Small intestine (tissue), 7 donors: ENCODE measurements at regions not wholly inside any gene's neighbourhood (a gene's known extent, or its start where the extent isn't known, plus 50 kb on each side); places are given as distances from the start of the nearest gene placed in this dataset.
"Not testable (repeated sequence)": the region's sequence is repeated elsewhere in the genome, so short reads cannot be mapped to it uniquely, and the experiment has no call there.

Source experiments
- DNase-seq, 2 donors: peaks; one replicate each; pipeline versions ENCODE4 v3.0.0 to v3.0.0-alpha.2; 2013
- FAIRE-seq: peaks from 2 replicates; lab custom pipeline; 2012; peaks lifted over from hg19 to GRCh38; lab: Jason Lieb, UNC
- H3K27ac ChIP-seq, 3 donors: one replicate each; pipeline ENCODE4 v1.5.1; 2013; ENCODE audit warnings: low read length in 2 of 3, mild to moderate bottlenecking in 2 of 3, control low read depth in 1 of 3, inconsistent platforms in 1 of 3, low read depth in 1 of 3, moderate library complexity in 1 of 3
- H3K27me3 ChIP-seq, 3 donors: one replicate each; pipeline ENCODE4 v1.6.1; 2013; ENCODE audit warnings: low read length in 3 of 3, inconsistent platforms in 1 of 3; ENCODE audit not compliant: control insufficient read depth in 3 of 3, insufficient read depth in 3 of 3
- H3K36me3 ChIP-seq, 3 donors: one replicate each; pipeline ENCODE4 v1.6.1; 2013; ENCODE audit warnings: low read length in 3 of 3, inconsistent platforms in 1 of 3, low read depth in 1 of 3, mild to moderate bottlenecking in 1 of 3, moderate library complexity in 1 of 3; ENCODE audit not compliant: control insufficient read depth in 3 of 3, insufficient read depth in 2 of 3
- H3K4me1 ChIP-seq, 3 donors: one replicate each; pipeline ENCODE4 v1.6.1; 2013; ENCODE audit warnings: low read length in 2 of 3, inconsistent platforms in 1 of 3, low read depth in 1 of 3, mild to moderate bottlenecking in 1 of 3, moderate library complexity in 1 of 3; ENCODE audit not compliant: control insufficient read depth in 3 of 3, insufficient read depth in 2 of 3
- H3K4me3 ChIP-seq, 3 donors: one replicate each; pipeline ENCODE4 v1.5.1; 2013; ENCODE audit warnings: low read length in 3 of 3, control low read depth in 1 of 3, inconsistent platforms in 1 of 3, low read depth in 1 of 3, mild to moderate bottlenecking in 1 of 3, moderate library complexity in 1 of 3
- H3K9me3 ChIP-seq, 2 donors: one replicate each; pipeline ENCODE4 v1.6.1; 2013; ENCODE audit warnings: low read depth in 1 of 2, low read length in 1 of 2; ENCODE audit not compliant: control insufficient read depth in 2 of 2, insufficient read depth in 1 of 2
- WGBS, 3 donors: extraction: QIAGEN DNeasy Blood & Tissue Kit; methylation state at CpG; one replicate each; pipeline ENCODE4 v1.1.7; 2013; 5-methylcytosine and 5-hydroxymethylcytosine counted together
- donor health status: healthy with polysubstance abuse.
- donor health status: control.
- donor health status: control.
- donor health status: Bipolar disorder and iron deficiency.
- donor health status: healthy.

DNA sequence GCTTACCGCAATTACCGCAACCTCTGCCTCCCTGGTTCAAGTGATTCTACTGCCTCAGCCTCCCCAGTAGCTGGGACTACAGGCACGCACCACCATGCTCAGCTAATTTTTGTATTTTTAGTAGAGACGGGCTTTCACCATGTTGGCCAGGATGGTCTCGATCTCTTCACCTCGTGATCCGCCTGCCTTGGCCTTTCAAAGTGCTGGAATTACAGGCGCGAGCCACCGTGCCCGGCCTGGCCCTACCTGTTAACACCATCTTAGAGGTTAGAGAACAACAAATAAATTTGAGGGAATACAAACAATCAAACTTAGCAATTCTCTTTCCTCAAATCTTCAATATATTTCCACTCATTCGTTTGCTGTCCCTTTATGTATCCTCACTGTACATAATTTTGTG, 1810.5 kb upstream of the FLRT2 start:
- not testable (repeated sequence) for H3K9me3 ChIP-seq, DNase-seq, H3K27me3 ChIP-seq, H3K36me3 ChIP-seq, H3K27ac ChIP-seq, H3K4me3 ChIP-seq, FAIRE-seq, H3K4me1 ChIP-seq
- 92 to 94% (median 92%) methylated on average over 12 of the region's 12 CpGs for WGBS, 3 donors

DNA sequence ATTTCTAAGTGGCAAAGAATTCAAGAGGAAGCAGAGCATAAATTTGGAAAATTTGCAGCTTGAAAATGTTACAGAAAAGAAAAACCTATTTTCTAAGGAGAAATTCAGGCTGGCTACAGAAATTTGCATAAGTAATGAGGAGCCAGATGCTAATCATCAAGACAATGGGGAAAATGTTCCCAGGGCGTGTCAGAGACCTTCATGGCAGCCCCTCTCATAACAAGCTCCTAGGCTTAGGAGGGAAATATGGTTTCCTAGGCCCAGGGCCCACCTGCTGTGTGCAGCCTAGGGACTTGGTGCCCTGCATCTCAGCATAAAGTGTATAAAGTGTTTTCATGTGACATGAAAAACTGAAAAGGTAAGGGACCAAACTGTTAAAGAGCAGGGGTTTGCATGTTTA, 1796.3 kb upstream of the FLRT2 start:
- no peaks in the 10 kb centered on the region for H3K27me3 ChIP-seq
- H3K36me3 ChIP-seq: no peaks in the 10 kb centered on the region
- no peak overlapping the region for H3K27ac ChIP-seq
- no peak overlapping the region for H3K4me3 ChIP-seq
- FAIRE-seq (no peak), DNase-seq (no peak)
- 44 to 80% (median 57%) methylated on average over 1 of the region's 1 CpG for WGBS, 3 donors
- no peaks in the 10 kb centered on the region for H3K4me1 ChIP-seq
- H3K9me3 ChIP-seq: peaks cover 0 to 2% of the 10 kb centered on the region in 2 donors

DNA sequence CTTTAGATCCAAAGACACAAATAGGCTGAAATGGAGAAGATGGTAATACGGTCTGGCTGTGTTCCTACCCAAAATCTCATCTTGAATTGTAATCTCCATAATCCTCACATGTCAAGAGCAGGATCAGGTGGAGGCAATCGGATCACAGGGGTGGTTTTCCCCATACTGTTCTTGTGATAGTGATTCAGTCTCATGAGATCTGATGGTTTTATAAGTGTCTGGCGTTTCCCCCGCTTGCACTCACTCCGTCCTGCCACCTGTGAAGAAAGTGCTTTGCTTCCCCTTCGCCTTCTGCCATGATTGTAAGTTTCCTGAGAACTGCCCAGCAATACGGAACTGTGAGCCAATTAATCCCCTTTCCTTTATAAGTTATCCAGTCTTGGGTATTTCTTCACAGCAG, 1795.5 kb upstream of the FLRT2 start:
- WGBS, 3 donors: 68 to 78% (median 76%) methylated on average over 7 of the region's 7 CpGs
- peaks cover 0 to 2% of the 10 kb centered on the region in 2 donors for H3K9me3 ChIP-seq
- H3K4me1 ChIP-seq: no peaks in the 10 kb centered on the region
- H3K36me3 ChIP-seq: no peaks in the 10 kb centered on the region
- FAIRE-seq: no peak
- no peaks in the 10 kb centered on the region for H3K27me3 ChIP-seq
- no peak for DNase-seq
- no peak overlapping the region for H3K4me3 ChIP-seq
- H3K27ac ChIP-seq: no peak overlapping the region

DNA sequence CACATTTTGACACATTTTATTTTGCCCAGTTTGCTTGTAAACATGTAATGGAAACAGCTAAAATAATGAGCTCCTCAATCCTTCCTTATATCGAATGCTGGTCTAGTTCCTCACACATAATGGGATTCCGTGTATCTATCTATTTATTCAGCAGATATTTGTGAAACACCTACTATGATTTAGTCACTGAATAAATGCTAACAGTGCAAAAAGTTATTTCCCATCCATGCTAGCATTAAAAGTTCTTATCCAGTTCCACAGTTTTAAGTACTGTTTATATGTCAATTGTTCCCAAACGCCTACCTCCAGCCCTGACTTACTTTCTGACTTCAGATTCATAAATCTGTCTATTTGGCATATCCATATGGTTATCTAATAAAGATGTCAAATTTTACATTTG, 1788.7 kb upstream of the FLRT2 start:
- no peaks in the 10 kb centered on the region for H3K9me3 ChIP-seq
- no peak overlapping the region for H3K4me3 ChIP-seq
- DNase-seq: no peak
- H3K27ac ChIP-seq: no peak overlapping the region
- H3K4me1 ChIP-seq: no peaks in the 10 kb centered on the region
- no peaks in the 10 kb centered on the region for H3K27me3 ChIP-seq
- H3K36me3 ChIP-seq: no peaks in the 10 kb centered on the region
- 72 to 87% (median 76%) methylated on average over 3 of the region's 3 CpGs for WGBS, 3 donors
- FAIRE-seq: no peak

DNA sequence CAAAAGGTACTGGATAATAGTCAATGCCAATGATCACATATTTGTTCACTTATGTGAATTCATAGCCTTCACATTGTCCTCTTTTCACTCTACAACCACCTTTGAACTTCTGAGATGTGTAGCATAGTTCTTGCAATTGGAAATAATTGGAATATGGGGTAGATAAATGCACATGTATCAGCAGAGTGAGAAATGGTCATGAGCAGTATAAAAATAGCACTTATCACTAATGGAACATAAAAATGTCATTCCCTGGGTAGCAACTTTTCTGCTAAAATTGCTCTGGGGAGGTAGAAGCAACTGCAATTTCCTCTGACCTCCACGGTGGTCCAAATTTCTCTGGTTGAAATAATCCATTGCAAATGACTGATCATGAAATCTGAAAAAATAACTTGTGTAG, 1785.7 kb upstream of the FLRT2 start:
- no peak for DNase-seq
- Histone ChIP-seq H3K4me1 (no peaks in the 10 kb centered on the region), H3K27me3 (no peaks in the 10 kb centered on the region), H3K27ac (no peak overlapping the region), H3K36me3 (no peaks in the 10 kb centered on the region), H3K9me3 (no peaks in the 10 kb centered on the region), H3K4me3 (no peak overlapping the region)
- 70 to 94% (median 86%) methylated on average over 1 of the region's 1 CpG for WGBS, 3 donors
- no peak for FAIRE-seq

DNA sequence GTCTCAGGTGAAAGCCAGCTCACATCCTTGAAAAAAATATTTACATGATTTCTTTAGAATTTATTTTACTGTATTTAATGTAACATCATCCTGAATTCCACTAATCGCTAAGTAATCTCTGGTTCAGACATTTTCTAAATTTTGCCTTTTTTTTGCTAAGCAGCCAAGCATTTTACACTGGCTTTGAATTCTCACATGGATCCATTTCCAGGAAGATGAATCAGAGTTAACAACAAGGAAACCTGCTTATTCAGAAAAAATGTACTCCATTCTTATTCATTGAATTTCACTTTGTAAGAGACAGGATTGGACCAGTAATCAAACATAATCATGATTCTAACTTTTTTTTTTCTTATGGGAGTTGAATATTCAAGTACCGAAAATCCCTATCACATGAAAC, 1785.1 kb upstream of the FLRT2 start:
- 92 to 97% (median 96%) methylated on average over 2 of the region's 2 CpGs for WGBS, 3 donors
- FAIRE-seq: no peak

DNA sequence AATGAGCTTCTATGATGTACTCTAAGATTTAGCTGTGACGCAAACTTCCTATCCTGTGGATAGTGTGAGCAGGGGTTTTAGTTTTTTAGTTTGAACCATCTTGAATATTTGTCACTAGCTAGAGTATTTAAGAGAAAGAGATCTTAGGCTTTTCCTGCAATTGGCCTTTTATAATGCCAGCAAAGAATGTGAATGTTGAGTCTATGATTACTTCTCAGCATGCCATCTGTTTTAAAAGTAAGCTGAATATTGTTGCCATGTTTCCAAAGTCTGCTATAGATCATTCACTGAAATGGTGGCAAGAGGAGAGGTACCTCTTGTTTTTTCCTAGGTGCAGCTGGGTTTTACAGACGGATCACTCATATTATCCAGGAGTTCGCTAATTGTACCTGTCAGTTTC, 1783.6 kb upstream of the FLRT2 start:
- FAIRE-seq (no peak), DNase-seq (no peak)
- no peaks in the 10 kb centered on the region for H3K9me3 ChIP-seq
- no peaks in the 10 kb centered on the region for H3K4me1 ChIP-seq
- no peaks in the 10 kb centered on the region for H3K27me3 ChIP-seq
- H3K36me3 ChIP-seq: no peaks in the 10 kb centered on the region
- 86 to 89% (median 87%) methylated on average over 3 of the region's 3 CpGs for WGBS, 3 donors
- no peak overlapping the region for H3K27ac ChIP-seq
- H3K4me3 ChIP-seq: no peak overlapping the region

More for the DNA sequence above, 1785.1 kb upstream of the FLRT2 start:
- H3K36me3 ChIP-seq: no peaks in the 10 kb centered on the region
- H3K9me3 ChIP-seq: no peaks in the 10 kb centered on the region
- no peaks in the 10 kb centered on the region for H3K4me1 ChIP-seq
- H3K4me3 ChIP-seq: no peak overlapping the region
- DNase-seq: no peak
- no peaks in the 10 kb centered on the region for H3K27me3 ChIP-seq
- no peak overlapping the region for H3K27ac ChIP-seq

DNA sequence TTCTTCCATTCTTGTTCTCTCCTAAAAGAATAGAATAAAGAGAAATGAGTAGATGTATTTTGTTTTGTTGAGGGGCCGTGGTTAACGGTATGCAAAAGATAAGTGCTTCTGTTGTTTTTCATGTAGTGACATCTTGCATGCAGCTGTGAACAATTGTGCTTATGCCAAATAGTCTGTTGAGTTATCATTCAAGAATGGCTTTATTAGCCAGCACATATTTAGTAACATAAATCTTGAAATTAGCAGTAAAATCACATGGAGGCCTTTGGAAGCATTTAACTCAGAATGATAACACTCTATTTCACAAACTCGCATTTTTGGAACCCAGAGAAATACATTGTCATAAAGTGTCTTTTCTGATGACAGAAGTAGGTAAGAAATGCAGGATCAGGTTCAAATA, 1772.0 kb upstream of the FLRT2 start:
- no peak overlapping the region for H3K4me3 ChIP-seq
- H3K27me3 ChIP-seq: no peaks in the 10 kb centered on the region
- H3K27ac ChIP-seq: no peak overlapping the region
- 67 to 87% (median 86%) methylated on average over 3 of the region's 3 CpGs for WGBS, 3 donors
- no peaks in the 10 kb centered on the region for H3K4me1 ChIP-seq
- DNase-seq: no peak
- no peaks in the 10 kb centered on the region for H3K9me3 ChIP-seq
- H3K36me3 ChIP-seq: no peaks in the 10 kb centered on the region
- FAIRE-seq: no peak
